Left renal pelvis (tissue), 4 donors: ENCODE measurements at regions not wholly inside any gene's neighbourhood (a gene's known extent, or its start where the extent isn't known, plus 50 kb on each side); places are given as distances from the start of the nearest gene placed in this dataset.

Experiments
- DNase-seq, 4 donors: peaks; one replicate each; pipeline ENCODE4 v3.0.0-alpha.2; 2013; ENCODE audit warnings: low read depth in 4 of 4, low spot score in 3 of 4

DNA sequence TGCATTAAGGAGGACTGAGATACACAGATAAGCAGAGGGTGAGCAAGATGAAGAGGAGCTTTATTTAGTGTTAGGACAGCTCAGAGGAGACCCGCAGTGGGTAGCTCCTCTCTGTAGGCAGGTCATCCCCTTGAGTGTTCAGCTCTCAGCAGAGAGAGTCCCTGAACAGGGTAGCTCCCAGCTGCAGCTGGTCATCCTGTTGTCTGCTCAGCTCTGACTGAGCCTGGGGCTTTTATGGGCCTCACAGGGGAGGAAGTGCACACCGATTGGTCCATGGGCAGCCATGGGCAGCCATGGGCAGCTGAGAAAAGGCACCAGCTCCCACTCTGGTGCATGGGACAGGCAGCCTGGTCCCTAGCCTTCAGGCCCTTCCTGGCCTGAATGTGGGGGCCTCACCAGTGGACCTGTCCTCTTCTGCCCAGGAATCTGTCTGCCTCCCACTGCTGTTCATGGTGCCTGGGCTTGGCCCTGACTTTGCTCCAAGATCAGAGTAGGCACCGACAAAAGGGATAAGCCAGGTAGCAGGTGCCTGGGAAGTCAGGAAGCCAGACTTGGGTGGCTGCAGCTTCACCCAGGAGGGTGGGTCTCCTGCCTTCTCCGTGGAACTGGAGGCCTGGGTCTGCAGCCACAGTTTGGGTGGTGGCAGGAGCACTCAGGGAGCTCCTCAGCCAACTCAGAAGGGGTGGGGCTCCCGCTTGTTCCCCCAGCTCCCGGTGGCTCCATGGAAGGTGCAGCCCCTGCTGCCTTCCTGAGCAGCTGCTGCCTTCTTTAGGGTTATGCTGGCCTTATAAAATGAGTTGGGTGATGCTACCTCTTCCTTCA, 54.7 kb downstream of the MYEOV start:
- DNase-seq, result no peak

DNA sequence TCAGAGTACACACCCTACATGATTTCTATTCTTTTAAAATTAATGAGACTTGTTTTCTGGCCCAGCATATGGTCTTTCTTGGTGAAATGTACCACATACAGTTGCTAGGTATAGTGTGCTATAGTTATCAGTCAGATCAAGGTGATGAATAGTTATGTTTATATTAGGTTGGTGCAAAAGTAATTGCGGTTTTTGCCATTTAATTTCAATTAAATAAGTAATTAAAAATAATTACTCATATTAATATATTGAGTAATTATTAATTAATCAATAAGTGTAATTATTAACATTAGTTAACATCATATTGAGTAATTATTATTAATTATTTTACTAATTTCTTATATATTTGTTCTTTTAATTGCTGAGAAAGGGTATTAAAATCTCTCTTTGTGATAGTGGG, 56.1 kb downstream of the MYEOV start:
- DNase-seq, result no peak

DNA sequence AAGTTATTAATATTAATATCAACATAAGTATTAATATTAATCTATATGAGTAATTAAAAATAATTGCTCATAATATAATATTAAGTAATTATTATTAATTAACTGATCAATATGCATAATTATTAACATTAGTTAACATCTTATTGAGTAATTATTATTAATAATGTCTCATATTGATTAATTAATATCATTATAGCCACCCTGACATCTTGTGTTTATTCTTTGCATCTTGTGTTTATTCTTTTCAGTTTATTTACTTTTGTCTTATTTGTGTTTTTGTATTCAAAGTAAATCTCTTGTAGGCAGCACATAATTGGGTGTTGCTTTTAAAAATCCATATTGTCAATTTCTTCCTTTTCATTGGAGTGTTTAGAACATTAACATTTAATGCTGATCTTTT, 56.6 kb downstream of the MYEOV start:
- DNase-seq, result no peak

DNA sequence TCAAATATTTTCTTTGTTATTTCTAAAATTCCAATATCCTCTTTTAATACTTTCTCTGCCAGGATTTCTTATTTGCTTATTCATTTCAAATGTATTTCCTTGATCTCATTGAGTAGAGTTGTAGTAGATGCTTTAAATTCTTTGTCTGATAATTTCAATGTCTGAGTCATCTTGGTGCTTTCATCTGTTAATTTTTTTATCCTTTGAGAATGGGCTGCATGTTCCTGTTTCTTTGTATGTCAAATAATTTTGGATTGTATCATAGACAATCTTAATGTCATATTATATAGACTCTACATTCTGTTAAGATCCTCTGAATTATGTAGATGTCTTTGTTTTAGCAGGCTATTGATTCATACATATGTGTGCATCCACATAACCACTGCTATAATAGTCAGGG, 57.5 kb downstream of the MYEOV start:
- DNase-seq, result no peak

DNA sequence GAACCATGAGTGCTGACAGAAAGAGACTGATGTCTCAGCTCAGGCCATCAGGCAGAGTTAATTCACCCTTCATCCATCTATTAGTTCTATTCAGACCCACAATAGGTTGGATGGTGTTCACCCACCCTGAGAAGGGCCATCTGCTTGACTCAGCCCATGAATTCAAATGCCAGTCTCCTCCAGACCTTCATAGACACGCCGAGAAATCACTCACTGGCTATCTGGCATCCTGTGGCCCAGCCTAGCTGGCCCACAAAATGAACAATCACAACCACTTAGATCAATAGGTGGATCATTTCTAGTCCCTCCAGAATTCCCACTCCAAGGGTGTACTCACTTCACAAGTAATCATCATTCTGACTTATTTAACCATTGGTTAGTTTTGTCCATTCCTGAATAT, 58.2 kb downstream of the MYEOV start:
- DNase-seq, result no peak

DNA sequence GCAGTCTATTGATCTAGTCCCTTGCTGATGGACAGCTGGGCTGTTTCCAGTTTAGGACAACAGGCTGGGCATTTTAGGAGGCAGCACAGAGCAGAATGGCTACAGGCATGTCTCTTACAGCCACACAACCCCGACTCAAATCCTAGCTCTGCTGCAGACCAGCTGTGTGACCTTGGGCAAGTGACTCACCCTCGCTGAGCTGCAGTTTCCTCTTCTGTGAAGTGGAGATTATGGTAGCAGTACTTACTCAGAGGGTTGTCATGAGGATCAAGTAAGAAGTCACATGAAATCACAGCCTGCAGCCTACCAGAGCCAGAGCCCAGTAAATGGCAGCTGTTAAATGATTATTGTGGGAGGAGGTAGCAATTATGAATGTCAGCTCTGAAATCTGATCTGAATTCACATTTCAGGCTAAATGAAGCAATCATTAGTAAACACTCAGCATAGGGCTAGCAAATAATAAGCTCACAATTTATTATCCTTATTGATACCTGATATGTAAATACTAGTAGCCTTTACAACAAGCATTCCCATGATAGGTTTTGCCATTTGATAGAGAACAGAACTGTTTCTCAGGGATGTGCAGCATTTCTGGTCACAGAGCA, 58.9 kb downstream of the MYEOV start:
- no peak for DNase-seq

DNA sequence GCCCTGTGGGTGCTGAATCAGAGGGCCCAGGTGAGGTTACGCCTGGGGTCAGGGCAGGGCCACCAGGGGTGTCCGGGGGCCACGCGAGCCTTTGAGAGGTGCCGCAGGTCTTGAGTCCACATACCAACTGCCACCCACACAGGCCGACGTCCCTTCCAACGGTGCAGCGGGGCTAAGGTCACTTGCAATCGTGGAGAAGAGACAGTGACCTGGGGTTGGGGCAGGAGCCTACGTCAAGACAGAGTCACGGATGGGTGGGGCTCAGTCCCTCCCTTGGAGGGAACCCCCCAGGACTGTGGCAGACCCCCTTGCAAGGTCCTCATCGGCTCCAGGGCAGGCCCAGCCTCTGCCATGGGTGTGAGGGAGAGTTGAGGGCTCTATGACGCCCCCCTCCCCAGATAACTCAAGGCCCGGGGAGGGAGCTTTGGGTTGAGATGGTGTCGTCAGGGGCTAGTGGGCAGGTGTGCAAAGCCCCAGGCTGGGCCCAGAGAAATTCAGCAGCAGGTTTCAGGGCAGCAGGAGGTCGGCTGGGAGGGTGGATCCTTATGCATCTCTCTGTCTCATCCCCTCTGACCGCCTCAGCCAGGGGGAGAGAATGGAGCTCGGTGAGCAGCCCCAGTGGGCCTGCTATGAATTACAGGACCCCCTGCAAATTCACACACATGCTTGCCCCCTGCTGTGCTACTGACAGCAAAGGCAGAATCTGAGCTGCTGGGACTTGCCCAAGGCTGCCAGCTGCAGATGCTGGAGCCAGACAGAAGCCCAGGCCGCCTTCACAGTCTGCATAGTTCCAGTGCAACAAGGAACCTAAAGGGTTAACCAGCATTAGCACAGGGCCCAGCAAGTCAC, 60.0 kb downstream of the MYEOV start:
- DNase-seq, result no peak

DNA sequence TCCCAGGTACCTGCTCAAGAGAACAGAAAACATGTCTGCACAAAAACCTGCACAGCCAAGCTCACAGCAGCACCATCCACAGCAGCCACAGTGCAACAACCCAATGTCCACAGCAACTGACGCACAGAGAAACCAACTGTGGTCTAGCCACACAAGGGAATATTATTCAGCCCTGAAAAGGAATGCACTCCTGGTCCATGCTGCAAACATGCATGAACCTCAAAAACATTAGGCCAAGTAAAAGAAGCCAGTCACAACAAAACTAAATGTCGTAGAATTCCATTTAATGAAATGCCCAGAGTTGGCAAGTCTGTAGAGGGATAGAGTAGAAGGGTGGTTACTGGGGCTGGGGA, 60.6 kb downstream of the MYEOV start:
- no peak for DNase-seq

DNA sequence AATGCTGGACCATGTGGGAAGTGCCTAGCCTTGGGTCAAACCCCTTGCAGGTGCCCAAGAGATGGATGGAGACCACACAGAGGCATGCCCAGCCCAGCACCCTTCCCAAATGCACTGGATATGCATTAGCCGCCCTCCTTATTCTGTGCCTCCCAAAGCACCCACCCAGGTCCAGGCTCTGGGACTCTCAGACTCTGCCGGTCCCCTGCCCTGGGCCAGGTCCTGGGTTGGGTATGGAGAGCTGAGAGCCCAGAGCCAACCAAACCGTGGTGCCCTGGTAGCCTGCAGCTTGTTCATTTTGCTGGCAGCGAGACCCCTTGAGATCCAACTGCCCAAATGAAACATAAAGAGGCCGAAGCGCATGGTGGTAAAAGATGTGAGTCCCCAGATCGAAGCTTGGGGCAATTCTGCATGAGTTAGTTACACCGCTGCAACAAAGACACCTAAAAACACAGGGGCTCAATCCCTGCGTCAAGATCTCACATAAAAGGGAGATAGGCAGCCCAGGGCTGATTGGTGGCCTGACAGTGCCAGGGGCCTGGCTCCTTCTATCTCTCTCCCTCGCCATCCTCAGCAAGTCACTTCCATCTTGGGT, 61.5 kb downstream of the MYEOV start:
- no peak for DNase-seq

DNA sequence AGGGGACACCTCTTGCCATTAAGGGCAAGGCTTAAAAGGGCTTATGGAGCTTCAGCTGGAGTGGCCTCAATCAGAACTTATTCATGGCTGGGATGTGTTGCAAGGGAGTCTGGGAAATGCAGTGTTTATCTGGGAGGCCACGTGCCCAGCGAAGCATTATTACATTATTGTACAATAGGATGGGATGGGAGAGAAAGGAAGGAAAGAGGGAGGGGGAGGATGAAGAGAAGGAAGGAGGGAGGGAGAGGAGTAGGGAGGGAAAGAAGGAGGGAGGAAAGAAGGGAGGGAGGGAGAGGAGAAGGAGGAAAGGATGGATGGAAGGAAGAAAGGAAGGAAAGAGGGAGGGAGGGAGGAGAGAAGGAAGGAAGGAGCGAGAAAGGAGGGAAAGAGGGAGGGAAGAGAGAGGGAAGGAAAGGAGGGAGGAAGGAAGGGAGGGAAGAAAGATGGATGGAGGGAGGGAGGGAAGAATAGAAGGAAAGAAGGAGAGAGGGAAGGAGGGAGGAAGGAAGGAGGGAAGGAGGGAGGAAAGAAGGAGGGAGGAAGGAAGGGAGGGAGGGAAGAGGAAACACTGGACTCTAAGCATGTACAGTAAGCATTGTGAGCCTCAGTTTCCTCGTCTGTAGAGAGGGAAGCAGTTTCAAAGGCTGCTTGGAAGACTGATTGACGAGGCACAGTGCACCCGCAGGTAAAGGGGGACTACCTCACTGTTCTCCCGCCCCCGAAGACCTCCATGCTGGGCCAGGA, 62.2 kb downstream of the MYEOV start:
- DNase-seq, result no peak

DNA sequence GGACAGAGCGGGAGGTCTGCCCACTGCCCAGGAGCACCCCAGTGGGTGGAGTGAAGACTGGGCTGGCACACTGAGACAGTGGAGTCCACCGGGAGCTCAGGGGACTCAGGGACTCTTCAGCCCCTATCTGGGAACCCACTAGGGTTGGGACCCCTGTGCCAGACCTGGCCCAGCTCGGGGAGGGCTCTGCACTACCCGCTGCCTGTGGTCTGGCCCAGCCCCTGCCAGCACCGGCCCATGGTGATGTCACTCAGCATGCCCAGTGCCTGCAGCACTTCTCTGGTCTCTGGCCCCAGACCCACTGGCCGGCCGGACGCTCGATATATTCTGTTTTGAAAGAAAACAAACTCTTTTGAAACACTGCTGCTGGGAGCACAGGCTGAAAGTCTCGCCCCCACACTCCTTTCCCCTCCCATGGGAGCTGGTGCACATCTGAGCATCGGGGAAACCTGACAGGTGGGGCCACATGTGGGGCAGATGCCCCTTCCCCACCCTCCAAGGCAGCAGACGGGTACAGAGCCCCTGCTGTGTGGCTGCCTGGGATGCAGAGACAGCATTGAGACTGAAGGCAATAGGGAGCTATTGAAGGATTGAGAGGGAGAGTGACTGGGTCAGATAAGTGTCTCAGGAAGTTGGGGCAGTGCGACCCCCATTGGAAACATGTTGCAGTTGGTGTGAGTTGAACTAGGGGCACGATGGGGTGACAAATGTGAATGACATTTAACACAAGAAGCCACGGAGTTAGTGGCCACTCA, 62.9 kb downstream of the MYEOV start:
- DNase-seq, result no peak

DNA sequence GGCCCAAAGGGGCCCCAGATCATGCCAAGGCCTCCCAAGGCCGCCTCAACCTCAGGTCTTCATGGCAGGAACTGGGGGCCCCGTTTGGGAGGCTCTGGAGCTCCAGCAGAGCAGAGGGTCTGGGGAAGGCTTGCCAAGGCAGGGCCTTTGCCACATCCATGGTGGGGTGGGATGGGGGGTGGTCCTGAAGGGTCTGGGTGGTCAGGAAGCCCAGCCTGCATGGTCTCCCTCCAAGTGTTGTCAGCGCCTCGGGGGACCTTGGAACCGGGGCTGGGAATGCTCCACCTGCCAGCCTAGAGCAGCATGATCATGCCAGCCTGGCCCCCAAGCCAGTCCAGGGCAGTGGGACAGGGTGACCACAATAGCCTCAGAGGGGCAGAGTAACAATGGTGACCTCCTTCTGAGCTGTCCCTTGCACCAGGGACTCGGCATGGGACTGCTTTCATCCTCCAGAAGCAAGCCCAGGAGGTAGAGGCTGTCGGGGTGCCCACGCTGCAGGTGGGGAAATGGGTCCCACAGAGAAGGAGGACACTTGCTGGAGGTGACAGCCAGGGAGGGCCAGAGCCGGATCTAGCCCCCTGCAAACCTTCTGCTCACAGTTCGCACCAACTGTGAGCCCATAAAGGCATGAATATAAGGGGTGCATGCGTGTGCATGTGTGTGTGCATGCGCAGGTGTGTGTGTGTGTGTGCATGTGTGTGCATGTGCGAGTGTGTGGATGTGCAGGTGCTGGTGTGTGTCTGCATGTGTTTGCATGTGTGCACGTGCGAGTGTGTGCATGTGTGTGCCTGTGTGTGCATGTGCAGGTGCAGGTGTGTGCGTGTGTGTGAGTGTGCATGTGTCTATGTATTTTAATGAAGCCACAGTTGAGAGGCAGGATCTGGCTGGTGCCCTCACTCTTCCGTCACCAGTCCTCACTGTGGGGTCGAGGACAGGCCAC, 63.8 kb downstream of the MYEOV start:
- no peak for DNase-seq

DNA sequence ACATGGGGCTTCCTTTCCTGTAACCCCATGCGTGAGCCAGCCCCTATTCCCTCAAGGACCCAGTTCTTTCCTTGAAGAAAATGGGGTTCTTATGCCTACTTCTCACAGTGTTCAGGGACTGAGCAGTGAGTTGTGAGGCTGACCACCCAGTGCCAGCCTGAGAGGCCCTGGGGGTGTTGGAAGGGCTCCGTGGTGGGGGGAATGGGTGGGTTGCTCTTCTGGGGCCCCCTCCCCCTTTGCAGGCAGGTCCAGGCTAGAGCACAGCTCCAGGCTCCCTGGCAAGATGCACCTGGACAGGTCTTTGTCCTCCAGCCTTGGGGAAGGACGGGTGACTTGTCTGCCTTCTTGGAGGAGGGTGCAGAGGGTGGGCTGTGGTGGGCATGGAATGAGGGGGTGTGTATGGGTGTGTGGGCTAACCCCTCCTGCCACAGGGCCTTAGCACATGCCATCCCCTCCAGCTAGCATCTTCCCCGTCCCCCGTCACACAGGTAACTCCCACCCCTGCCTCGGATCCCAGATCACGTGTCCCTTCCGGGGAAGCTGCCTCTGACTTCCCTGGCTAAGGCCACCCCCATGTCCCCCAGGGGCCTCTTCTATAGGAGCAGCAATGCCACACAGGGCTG, 64.6 kb downstream of the MYEOV start:
- DNase-seq, result no peak

DNA sequence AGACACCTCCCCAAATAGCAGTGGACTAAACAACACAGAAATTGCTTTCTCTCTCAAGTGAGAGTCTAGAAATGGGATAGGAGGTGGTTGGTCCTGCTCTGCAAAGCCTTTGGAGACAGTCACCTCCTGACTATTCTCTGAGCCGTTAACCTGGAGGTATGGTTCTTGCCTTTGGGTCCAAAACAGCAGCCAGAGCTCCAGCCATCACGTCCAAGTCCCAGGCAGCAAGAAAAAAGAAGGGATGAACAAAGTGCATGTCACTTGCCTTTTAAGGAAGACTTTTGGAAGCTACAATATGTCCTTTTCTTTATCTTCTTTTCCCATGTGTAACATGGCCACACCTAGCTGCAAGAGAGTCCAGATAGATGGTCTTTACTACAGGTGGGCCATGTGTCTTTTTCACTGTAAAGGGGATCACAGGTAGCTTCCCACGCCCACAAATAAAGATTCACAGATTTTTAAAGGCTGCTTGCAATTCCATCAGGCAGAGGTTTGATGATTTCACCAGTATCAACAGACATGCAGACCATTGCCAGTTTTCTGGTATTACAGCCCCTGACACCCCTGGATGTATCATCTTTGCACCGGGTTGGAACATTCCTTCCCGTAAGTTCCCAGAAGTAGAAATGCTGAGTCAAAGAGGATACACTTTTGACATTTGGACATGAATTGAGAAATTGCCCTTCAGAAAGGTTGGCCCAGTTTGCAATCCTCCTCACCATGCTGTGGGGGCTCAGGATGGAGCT, 66.0 kb downstream of the MYEOV start:
- no peak for DNase-seq

DNA sequence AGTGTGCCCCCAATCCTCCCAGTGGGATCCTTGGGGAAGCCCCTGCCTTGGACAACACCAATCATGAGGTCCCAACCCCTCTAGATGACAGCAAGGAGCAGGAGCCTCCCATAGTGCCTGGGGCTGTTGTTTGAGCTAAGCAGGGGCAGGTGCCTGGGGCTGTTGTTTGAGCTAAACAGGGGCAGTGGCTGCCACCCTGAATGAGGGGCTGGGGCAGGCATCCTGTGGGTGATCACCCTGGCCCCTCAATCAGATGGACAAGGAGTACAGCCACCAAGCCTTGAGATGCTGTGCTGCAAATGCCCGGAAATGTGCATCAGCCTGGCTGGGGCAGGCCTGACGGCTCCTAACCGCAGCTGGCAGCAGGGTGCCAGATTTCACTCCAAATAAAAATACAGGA, 66.7 kb downstream of the MYEOV start:
- DNase-seq, result no peak

DNA sequence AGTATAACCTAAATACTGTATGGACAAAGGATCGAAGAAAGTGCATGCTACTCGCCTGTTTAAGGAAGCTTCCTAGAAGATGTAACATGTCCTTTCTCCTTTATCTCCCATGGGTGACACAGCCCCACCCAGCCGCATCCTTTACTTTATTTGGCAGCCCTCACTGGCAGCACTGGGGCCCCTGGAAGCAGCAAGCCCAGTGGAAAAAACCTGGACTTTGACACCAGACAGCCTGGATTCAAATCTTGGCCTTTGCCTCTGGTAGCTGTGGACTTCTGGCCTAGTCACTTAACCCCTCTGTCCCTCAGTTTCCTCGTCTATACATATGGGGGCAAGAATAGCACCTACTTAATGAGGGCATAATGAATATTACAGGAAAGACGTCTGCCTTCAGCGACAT, 67.1 kb downstream of the MYEOV start:
- no peak for DNase-seq

DNA sequence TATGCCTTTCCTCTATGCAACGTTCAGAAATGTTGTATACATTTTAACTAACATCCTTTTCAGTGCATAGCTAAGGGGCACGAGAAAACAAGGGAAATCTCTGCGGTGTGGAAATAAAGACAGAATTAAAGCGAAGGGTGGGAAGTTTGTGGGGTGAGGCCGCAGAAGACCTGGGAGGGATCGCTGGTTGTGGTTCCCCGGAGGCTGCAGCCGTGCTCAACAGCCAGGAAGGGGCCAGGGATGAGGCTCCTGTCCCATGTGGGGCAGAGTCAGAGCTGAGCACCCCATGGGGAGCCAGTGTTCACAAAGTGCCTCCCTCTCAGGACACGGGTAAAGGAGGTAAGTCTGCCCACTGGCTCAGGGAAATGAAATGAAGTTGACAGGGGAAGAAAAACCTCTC, 67.5 kb downstream of the MYEOV start:
- DNase-seq, result no peak

DNA sequence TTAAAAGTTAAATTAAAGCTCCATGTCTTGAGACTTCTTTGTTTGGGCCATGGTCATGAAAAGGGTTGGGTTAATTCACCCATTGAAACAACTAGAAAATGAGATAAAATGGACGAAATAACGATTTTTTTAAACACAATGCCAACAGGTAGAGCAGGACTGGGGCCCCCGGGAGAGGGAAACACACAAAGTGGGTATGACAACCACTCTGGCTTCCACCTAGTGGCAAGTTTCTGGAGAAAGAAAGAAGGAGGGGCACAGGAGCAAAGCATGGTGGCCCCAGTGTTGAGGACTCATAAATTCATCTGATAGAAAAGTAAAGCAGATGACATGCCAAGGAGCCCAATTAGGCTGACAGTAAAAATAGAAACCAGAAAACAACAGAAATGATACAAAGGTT, 68.4 kb downstream of the MYEOV start:
- DNase-seq, result no peak
